ENCODE measurements at regions not wholly inside any gene's neighbourhood (a gene's known extent, or its start where the extent isn't known, plus 50 kb on each side); places are given as distances from the start of the nearest gene placed in this dataset.

DNA sequence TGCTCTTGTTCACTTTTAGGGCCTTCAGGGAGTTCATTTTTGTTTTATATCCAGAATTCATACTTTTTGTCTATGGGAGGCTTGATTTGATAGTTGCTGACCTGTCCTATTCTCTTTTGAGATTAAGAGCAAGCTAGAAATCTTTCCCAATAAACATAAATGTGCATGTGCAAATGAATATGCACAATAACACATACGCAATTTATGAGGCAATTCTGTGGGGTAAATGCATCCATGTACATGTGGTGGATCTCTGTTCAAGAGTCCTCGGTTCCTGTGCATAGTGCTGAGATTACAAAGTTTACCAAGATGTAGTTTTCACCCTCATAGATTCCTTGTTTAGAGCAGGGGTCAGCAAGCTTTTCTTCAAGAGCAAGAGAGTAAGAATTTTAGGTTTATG lies 640.7 kb downstream of the EDEM1 start:
- POLR2A ChIA-PET = no interaction called here
- no peak for DNase-seq (ENCODE audit: low read depth, low spot score)
- Histone ChIP-seq H4K20me1 (replicated peaks; ENCODE audit: control insufficient read depth, extremely low read depth, insufficient read depth, low read length) (no peaks in the 10 kb centered on the region), H3K4me2 (ENCODE audit: insufficient read depth, low read length) (no peak overlapping the region), H3K4me3 (replicated peaks in 1 of 3; ENCODE audit: insufficient read depth in 1 of 3, low read depth in 1 of 3, low read length in 3 of 3) (no peak overlapping the region), H3K27ac (ENCODE audit: insufficient read depth, low read depth, low read length) (no peak overlapping the region), H3K36me3 (ENCODE audit: control insufficient read depth in 2 of 2, extremely low read depth in 1 of 2, insufficient read depth in 2 of 2, low read length in 2 of 2) (no peaks in the 10 kb centered on the region), H3K9ac (replicated peaks; ENCODE audit: extremely low read depth, insufficient read depth, low read length) (no peak overlapping the region), H2AFZ (ENCODE audit: low read depth, low read length) (no peak overlapping the region), H3K27me3 (ENCODE audit: control insufficient read depth in 2 of 2, insufficient read depth in 2 of 2, low read length in 2 of 2) (no peaks in the 10 kb centered on the region), H3K9me3 (replicated peaks; ENCODE audit: control insufficient read depth, insufficient read depth, low read length) (peaks cover 8% of the 10 kb centered on the region), H3K9me1 (replicated peaks; ENCODE audit: control insufficient read depth, extremely low read depth, insufficient read depth, low read length) (no peaks in the 10 kb centered on the region), H3K79me2 (ENCODE audit: control insufficient read depth, insufficient read depth, low read length) (no peaks in the 10 kb centered on the region), H3K4me1 (ENCODE audit: control insufficient read depth, extremely low read depth, insufficient read depth, low read length) (no peaks in the 10 kb centered on the region)
- TF ChIP-seq MYC (IDR thresholded peaks at IDR 0.05; ENCODE audit: low read depth, low read length) = no peak
- BruUV-seq (replicated peaks) = no TSS peak
- no peak for FAIRE-seq
- dilution Hi-C loops (cut with MboI; ENCODE audit: extremely low pct_ligation_motif_present, low sequenced_read_pairs) (no loop called here), intact Hi-C loops (cut with micrococcal nuclease) (no loop called here)
- CTCF ChIA-PET = no interaction called here

DNA sequence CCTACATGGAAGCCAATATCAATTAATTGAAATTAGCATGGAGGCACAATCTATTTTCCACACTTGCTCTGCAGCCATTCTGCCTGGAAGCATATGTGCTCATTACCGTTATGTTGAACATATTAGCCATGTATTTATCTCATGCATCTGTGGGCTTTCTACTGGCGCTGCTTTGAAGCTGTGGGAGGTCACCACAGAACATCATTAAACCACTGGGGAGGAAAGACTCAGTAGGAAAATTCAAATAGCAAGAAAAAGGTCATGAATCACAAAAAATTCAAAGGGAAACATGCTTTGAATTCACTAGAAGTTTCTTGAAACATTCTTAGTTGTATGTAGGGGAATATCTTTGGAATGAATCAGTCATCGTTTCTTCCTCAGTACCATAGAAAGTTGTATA lies 652.5 kb downstream of the EDEM1 start:
- Histone ChIP-seq H3K4me1 (ENCODE audit: control insufficient read depth, extremely low read depth, insufficient read depth, low read length) (no peaks in the 10 kb centered on the region), H3K9ac (replicated peaks; ENCODE audit: extremely low read depth, insufficient read depth, low read length) (no peak overlapping the region), H2AFZ (ENCODE audit: low read depth, low read length) (no peak overlapping the region), H3K9me1 (replicated peaks; ENCODE audit: control insufficient read depth, extremely low read depth, insufficient read depth, low read length) (no peaks in the 10 kb centered on the region), H4K20me1 (replicated peaks; ENCODE audit: control insufficient read depth, extremely low read depth, insufficient read depth, low read length) (no peaks in the 10 kb centered on the region), H3K9me3 (replicated peaks; ENCODE audit: control insufficient read depth, insufficient read depth, low read length) (peaks cover 1% of the 10 kb centered on the region), H3K27ac (ENCODE audit: insufficient read depth, low read depth, low read length) (no peak overlapping the region), H3K36me3 (ENCODE audit: control insufficient read depth in 2 of 2, extremely low read depth in 1 of 2, insufficient read depth in 2 of 2, low read length in 2 of 2) (no peaks in the 10 kb centered on the region), H3K79me2 (ENCODE audit: control insufficient read depth, insufficient read depth, low read length) (no peaks in the 10 kb centered on the region), H3K4me2 (ENCODE audit: insufficient read depth, low read length) (no peak overlapping the region), H3K27me3 (ENCODE audit: control insufficient read depth in 2 of 2, insufficient read depth in 2 of 2, low read length in 2 of 2) (no peaks in the 10 kb centered on the region), H3K4me3 (replicated peaks in 1 of 3; ENCODE audit: insufficient read depth in 1 of 3, low read depth in 1 of 3, low read length in 3 of 3) (no peak overlapping the region)
- intact Hi-C loops (cut with micrococcal nuclease) (no loop called here), dilution Hi-C loops (cut with MboI; ENCODE audit: extremely low pct_ligation_motif_present, low sequenced_read_pairs) (no loop called here)
- CTCF ChIA-PET = no interaction called here
- FAIRE-seq (no peak), DNase-seq (ENCODE audit: low read depth, low spot score) (no peak)
- TF ChIP-seq POLR2A (IDR thresholded peaks at IDR 0.05; ENCODE audit: low read depth, low read length) = no peak
- no peak for TF ChIP-seq FOS (IDR thresholded peaks at IDR 0.05; ENCODE audit: borderline replicate concordance, insufficient read depth, low read length)
- TF ChIP-seq, protein P1, sequence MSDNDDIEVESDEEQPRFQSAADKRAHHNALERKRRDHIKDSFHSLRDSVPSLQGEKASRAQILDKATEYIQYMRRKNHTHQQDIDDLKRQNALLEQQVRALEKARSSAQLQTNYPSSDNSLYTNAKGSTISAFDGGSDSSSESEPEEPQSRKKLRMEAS (IDR thresholded peaks at IDR 0.05; ENCODE audit: insufficient read depth, insufficient read length) = no peak
- TF ChIP-seq GATA2 (IDR thresholded peaks at IDR 0.05; ENCODE audit: insufficient read depth, insufficient read length, low read depth, low read length) = no peak
- TF ChIP-seq MYC (IDR thresholded peaks at IDR 0.05; ENCODE audit: low read depth, low read length) = no peak
- TF ChIP-seq EZH2 (IDR thresholded peaks at IDR 0.05; ENCODE audit: borderline replicate concordance, low read depth, low read length, severe bottlenecking) = no peak
- POLR2A ChIA-PET = no interaction called here
- BruUV-seq (replicated peaks) = no TSS peak

Data from endothelial cell of umbilical vein (primary cell).